OCI-LY1 (cell line): ENCODE measurements at regions not wholly inside any gene's neighbourhood (a gene's known extent, or its start where the extent isn't known, plus 50 kb on each side); places are given as distances from the start of the nearest gene placed in this dataset.

Source experiments
- H2AFZ ChIP-seq: fragments of 200-600 bp; sonication (generic), shearing (Covaris generic); 2 replicates; pipeline ENCODE4 v1.6.0; 2014; ENCODE audit warnings: antibody characterized with exemption, mild to moderate bottlenecking, low read length
- H3F3A ChIP-seq: fragments of 200-600 bp; sonication (generic), shearing (Covaris generic); 2 replicates; pipeline ENCODE4 v1.6.0; 2014; ENCODE audit warnings: mild to moderate bottlenecking, antibody characterized with exemption, low read length, moderate library complexity; ENCODE audit not compliant: insufficient read depth
- H3K27ac ChIP-seq: fragments of 200-600 bp; sonication (generic); 2 replicates; pipeline ENCODE4 v1.5.1; 2014; ENCODE audit warnings: low read length, mixed run types, mild to moderate bottlenecking, low read depth; ENCODE audit not compliant: poor library complexity, severe bottlenecking
- H3K27me3 ChIP-seq: fragments of 200-600 bp; sonication (generic); 2 replicates; pipeline ENCODE4 v1.6.0; 2014; ENCODE audit warnings: antibody characterized with exemption, mild to moderate bottlenecking, low read length, moderate library complexity; ENCODE audit not compliant: insufficient read depth
- H3K36me3 ChIP-seq: fragments of 200-600 bp; sonication (generic); 2 replicates; pipeline ENCODE4 v1.6.1; 2014; ENCODE audit warnings: mild to moderate bottlenecking, antibody characterized with exemption, low read length, moderate library complexity, mixed read lengths; ENCODE audit not compliant: insufficient read depth
- H3K4me1 ChIP-seq: fragments of 200-600 bp; sonication (generic); 2 replicates; pipeline ENCODE4 v1.5.1; 2014; ENCODE audit warnings: mild to moderate bottlenecking, low read length, moderate library complexity; ENCODE audit not compliant: insufficient read depth, severe bottlenecking
- H3K4me2 ChIP-seq: fragments of 200-600 bp; sonication (generic), shearing (Covaris generic); 2 replicates; pipeline ENCODE4 v1.6.1; 2014; ENCODE audit warnings: low read length
- H3K4me3 ChIP-seq: fragments of 200-600 bp; sonication (generic); 2 replicates; pipeline ENCODE4 v1.5.1; 2014; ENCODE audit warnings: low read length, low read depth, mild to moderate bottlenecking, mixed read lengths; ENCODE audit not compliant: poor library complexity, severe bottlenecking
- H3K79me2 ChIP-seq: fragments of 200-600 bp; shearing (Covaris generic); 2 replicates; pipeline ENCODE4 v1.6.1; 2016; ENCODE audit warnings: mixed run types, low read length, mixed read lengths; ENCODE audit not compliant: insufficient read depth
- H3K9ac ChIP-seq: fragments of 200-600 bp; sonication (generic), shearing (Covaris generic); 2 replicates; pipeline ENCODE4 v1.6.1; 2014; ENCODE audit warnings: mild to moderate bottlenecking, low read length, mixed read lengths
- H3K9me2 ChIP-seq: fragments of 200-600 bp; sonication (generic), shearing (Covaris generic); 2 replicates; pipeline ENCODE4 v1.6.1; 2014; ENCODE audit warnings: low read depth, mild to moderate bottlenecking, low read length, mixed read lengths
- H3K9me3 ChIP-seq: fragments of 200-600 bp; shearing (Covaris generic); 2 replicates; pipeline ENCODE4 v1.6.1; 2014; ENCODE audit warnings: low read length, mixed read lengths
- H4K20me1 ChIP-seq: fragments of 200-600 bp; sonication (generic), shearing (Covaris generic); 2 replicates; pipeline ENCODE4 v1.6.0; 2016; ENCODE audit warnings: mild to moderate bottlenecking, low read length; ENCODE audit not compliant: insufficient read depth
- CTCF ChIP-seq: fragments of 200-600 bp; sonication (generic), shearing (Covaris generic); IDR thresholded peaks from 2 replicates; pipeline ENCODE4 v1.5.1; 2017; ENCODE audit warnings: mild to moderate bottlenecking, antibody characterized with exemption, low read length, moderate library complexity, mixed read lengths
- EZH2 ChIP-seq: fragments of 200-600 bp; sonication (generic), shearing (Covaris generic); IDR thresholded peaks from 2 replicates; pipeline ENCODE4 v1.8.0; 2017; ENCODE audit warnings: borderline replicate concordance, mixed run types, mild to moderate bottlenecking, antibody characterized with exemption, low read length, moderate library complexity, mixed read lengths

- H3K27me3 ChIP-seq = no peaks in the 10 kb centered on the region; the same call in 1 of the 2 replicates
- no peaks in the 10 kb centered on the region for H4K20me1 ChIP-seq
- H3K9me3 ChIP-seq = no peaks in the 10 kb centered on the region
- no peaks in the 10 kb centered on the region for H3K4me1 ChIP-seq
- H3F3A ChIP-seq = no peaks in the 10 kb centered on the region
- H3K4me3 ChIP-seq = no peak overlapping the region
- no peak overlapping the region for H3K4me2 ChIP-seq
- H3K79me2 ChIP-seq = no peaks in the 10 kb centered on the region
- no peak for TF ChIP-seq EZH2
- no peak for TF ChIP-seq CTCF
- H3K27ac ChIP-seq = no peak overlapping the region
- no peak overlapping the region for H2AFZ ChIP-seq
- H3K36me3 ChIP-seq = no peaks in the 10 kb centered on the region
- H3K9ac ChIP-seq = no peak overlapping the region
- H3K9me2 ChIP-seq = no peaks in the 10 kb centered on the region
These were observed 246.8 kb upstream of the KCNG1 start for GRCh38 chr20:51269671-51270070.

GRCh38 chr20:51267679-51268078 lies 244.8 kb upstream of the KCNG1 start:
- Histone ChIP-seq H3F3A (no peaks in the 10 kb centered on the region), H3K36me3 (no peaks in the 10 kb centered on the region), H3K4me3 (no peak overlapping the region), H3K27ac (no peak overlapping the region), H3K9me3 (no peaks in the 10 kb centered on the region), H4K20me1 (no peaks in the 10 kb centered on the region), H3K4me1 (no peaks in the 10 kb centered on the region), H3K4me2 (no peak overlapping the region), H3K9ac (no peak overlapping the region), H3K79me2 (no peaks in the 10 kb centered on the region), H3K9me2 (no peaks in the 10 kb centered on the region), H3K27me3 (no peaks in the 10 kb centered on the region; the same call in 1 of the 2 replicates), H2AFZ (no peak overlapping the region)
- TF ChIP-seq CTCF (no peak), EZH2 (no peak)

- no peaks in the 10 kb centered on the region for H3K79me2 ChIP-seq
- no peak for TF ChIP-seq CTCF
- no peak for TF ChIP-seq EZH2
These were observed 243.4 kb upstream of the KCNG1 start for GRCh38 chr20:51266353-51266752.

More at GRCh38 chr20:51266353-51266752, 243.4 kb upstream of the KCNG1 start:
- Histone ChIP-seq H3K4me1 (no peaks in the 10 kb centered on the region), H2AFZ (no peak overlapping the region), H4K20me1 (no peaks in the 10 kb centered on the region), H3K9me3 (no peaks in the 10 kb centered on the region), H3K4me2 (no peak overlapping the region), H3K36me3 (no peaks in the 10 kb centered on the region), H3K9me2 (no peaks in the 10 kb centered on the region), H3K9ac (no peak overlapping the region), H3K4me3 (no peak overlapping the region), H3F3A (no peaks in the 10 kb centered on the region), H3K27ac (no peak overlapping the region), H3K27me3 (no peaks in the 10 kb centered on the region; the same call in 1 of the 2 replicates)
